OCI-LY7 (cell line): ENCODE measurements at regions not wholly inside any gene's neighbourhood (a gene's known extent, or its start where the extent isn't known, plus 50 kb on each side); places are given as distances from the start of the nearest gene placed in this dataset.

Experiments used
- EZH2phosphoT487 ChIP-seq: fragments of 200-600 bp; sonication (generic); IDR thresholded peaks from 2 replicates; pipeline ENCODE4 v1.6.1; 2018; ENCODE audit warnings: low read depth, borderline replicate concordance, mild to moderate bottlenecking, mixed run types, antibody characterized with exemption, low read length, moderate library complexity, mixed read lengths
- TF ChIP-seq, protein P1 (sequence below): fragments of 200-600 bp; sonication (generic); conservative IDR thresholded peaks from 2 replicates; pipeline ENCODE4 v1.5.1; 2014; ENCODE audit warnings: mild to moderate bottlenecking, antibody characterized with exemption, low read length, moderate library complexity, mixed read lengths

DNA sequence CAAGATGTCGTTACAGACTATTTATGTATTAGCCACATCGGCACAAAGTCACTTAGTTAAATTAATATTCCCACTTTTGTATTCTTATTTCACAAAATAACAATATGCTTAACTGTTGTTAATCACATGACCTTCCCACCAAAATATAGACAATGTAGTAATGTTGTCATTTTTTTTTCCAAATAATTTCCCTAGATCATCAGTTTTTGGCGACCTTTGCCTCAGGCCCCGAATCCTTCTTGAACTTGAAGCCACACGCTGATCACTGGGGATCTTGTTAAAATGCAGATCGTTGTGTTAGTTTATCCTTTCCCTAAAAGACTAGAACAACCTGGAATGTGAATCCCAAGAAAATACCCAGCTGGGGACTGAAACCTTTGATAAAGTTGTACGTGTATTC is 497.6 kb downstream of the SUCLG1 start:
- TF ChIP-seq, protein P1, sequence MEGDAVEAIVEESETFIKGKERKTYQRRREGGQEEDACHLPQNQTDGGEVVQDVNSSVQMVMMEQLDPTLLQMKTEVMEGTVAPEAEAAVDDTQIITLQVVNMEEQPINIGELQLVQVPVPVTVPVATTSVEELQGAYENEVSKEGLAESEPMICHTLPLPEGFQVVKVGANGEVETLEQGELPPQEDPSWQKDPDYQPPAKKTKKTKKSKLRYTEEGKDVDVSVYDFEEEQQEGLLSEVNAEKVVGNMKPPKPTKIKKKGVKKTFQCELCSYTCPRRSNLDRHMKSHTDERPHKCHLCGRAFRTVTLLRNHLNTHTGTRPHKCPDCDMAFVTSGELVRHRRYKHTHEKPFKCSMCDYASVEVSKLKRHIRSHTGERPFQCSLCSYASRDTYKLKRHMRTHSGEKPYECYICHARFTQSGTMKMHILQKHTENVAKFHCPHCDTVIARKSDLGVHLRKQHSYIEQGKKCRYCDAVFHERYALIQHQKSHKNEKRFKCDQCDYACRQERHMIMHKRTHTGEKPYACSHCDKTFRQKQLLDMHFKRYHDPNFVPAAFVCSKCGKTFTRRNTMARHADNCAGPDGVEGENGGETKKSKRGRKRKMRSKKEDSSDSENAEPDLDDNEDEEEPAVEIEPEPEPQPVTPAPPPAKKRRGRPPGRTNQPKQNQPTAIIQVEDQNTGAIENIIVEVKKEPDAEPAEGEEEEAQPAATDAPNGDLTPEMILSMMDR: no peak
- no peak for TF ChIP-seq EZH2phosphoT487
